ENCODE measurements at regions not wholly inside any gene's neighbourhood (a gene's known extent, or its start where the extent isn't known, plus 50 kb on each side); places are given as distances from the start of the nearest gene placed in this dataset.

GRCh38 chr10:71141528-71141927 is 70.8 kb upstream of the UNC5B start:
- no peaks in the 10 kb centered on the region for H3K36me3 ChIP-seq
- no peaks in the 10 kb centered on the region for H3K9me3 ChIP-seq
- H3K27me3 ChIP-seq, result no peaks in the 10 kb centered on the region
- TF ChIP-seq EP300 (IDR thresholded peaks at IDR 0.05), result no peak
- no peak for TF ChIP-seq POLR2A (IDR thresholded peaks at IDR 0.05; ENCODE audit: low read depth)
- no peak for TF ChIP-seq POLR2AphosphoS5 (IDR thresholded peaks at IDR 0.05)
- no peak for TF ChIP-seq CTCF (IDR thresholded peaks at IDR 0.05)
- intact Hi-C loops (cut with DNase I), result no loop called here
- no peak for DNase-seq (ENCODE audit: extremely low spot score)
- WGBS, result 100% methylated on average over 1 of the region's 4 CpGs
- no peak overlapping the region for H3K27ac ChIP-seq (replicated peaks in 1 of 4)
- H3K4me3 ChIP-seq, result no peak overlapping the region
- peaks cover 8 to 23% (median 14%) of the 10 kb centered on the region in 4 donors for H3K4me1 ChIP-seq

- Histone ChIP-seq H3K27me3 (no peaks in the 10 kb centered on the region), H3K27ac (replicated peaks in 1 of 4) (no peak overlapping the region), H3K36me3 (no peaks in the 10 kb centered on the region), H3K9me3 (no peaks in the 10 kb centered on the region), H3K4me1 (peaks cover 7 to 15% (median 10%) of the 10 kb centered on the region in 4 donors), H3K4me3 (no peak overlapping the region)
- no peak for DNase-seq (ENCODE audit: extremely low spot score)
- WGBS, result 89% methylated on average over 5 of the region's 5 CpGs
- no peak for TF ChIP-seq EP300 (IDR thresholded peaks at IDR 0.05)
- no peak for TF ChIP-seq POLR2AphosphoS5 (IDR thresholded peaks at IDR 0.05)
- TF ChIP-seq POLR2A (IDR thresholded peaks at IDR 0.05; ENCODE audit: low read depth), result no peak
- TF ChIP-seq CTCF (IDR thresholded peaks at IDR 0.05), result no peak
- intact Hi-C loops (cut with DNase I), result no loop called here
Observed at GRCh38 chr10:71143170-71143569, 69.2 kb upstream of the UNC5B start.

GRCh38 chr10:71143610-71144009 is 68.8 kb upstream of the UNC5B start:
- no peak for DNase-seq (ENCODE audit: extremely low spot score)
- no peak overlapping the region for H3K27ac ChIP-seq (replicated peaks in 1 of 4)
- H3K9me3 ChIP-seq, result no peaks in the 10 kb centered on the region
- no peaks in the 10 kb centered on the region for H3K36me3 ChIP-seq
- 91% methylated on average over 4 of the region's 4 CpGs for whole genome bisulfite sequencing
- TF ChIP-seq CTCF (IDR thresholded peaks at IDR 0.05) (no peak), POLR2AphosphoS5 (IDR thresholded peaks at IDR 0.05) (no peak), EP300 (IDR thresholded peaks at IDR 0.05) (no peak), POLR2A (IDR thresholded peaks at IDR 0.05; ENCODE audit: low read depth) (no peak)
- H3K27me3 ChIP-seq, result no peaks in the 10 kb centered on the region
- intact Hi-C loops (cut with DNase I), result no loop called here
- H3K4me1 ChIP-seq, result peaks cover 3 to 11% (median 8%) of the 10 kb centered on the region in 4 donors
- H3K4me3 ChIP-seq, result no peak overlapping the region

- intact Hi-C loops (cut with DNase I), result no loop called here
- Histone ChIP-seq H3K27me3 (no peaks in the 10 kb centered on the region), H3K27ac (replicated peaks in 1 of 4) (no peak overlapping the region), H3K4me1 (peaks cover 0 to 8% (median 6%) of the 10 kb centered on the region in 4 donors), H3K9me3 (no peaks in the 10 kb centered on the region), H3K4me3 (no peak overlapping the region), H3K36me3 (no peaks in the 10 kb centered on the region)
- TF ChIP-seq CTCF (IDR thresholded peaks at IDR 0.05) (no peak), POLR2AphosphoS5 (IDR thresholded peaks at IDR 0.05) (no peak), EP300 (IDR thresholded peaks at IDR 0.05) (no peak), POLR2A (IDR thresholded peaks at IDR 0.05; ENCODE audit: low read depth) (no peak)
- no peak for DNase-seq (ENCODE audit: extremely low spot score)
- WGBS, result 95% methylated on average over 4 of the region's 4 CpGs
Observed at GRCh38 chr10:71144824-71145223, 67.5 kb upstream of the UNC5B start.

GRCh38 chr10:71145352-71145945 is 66.9 kb upstream of the UNC5B start:
- TF ChIP-seq POLR2A (IDR thresholded peaks at IDR 0.05; ENCODE audit: low read depth) (no peak), CTCF (IDR thresholded peaks at IDR 0.05) (no peak), EP300 (IDR thresholded peaks at IDR 0.05) (no peak), POLR2AphosphoS5 (IDR thresholded peaks at IDR 0.05) (no peak)
- Histone ChIP-seq H3K4me1 (peaks cover 0 to 8% (median 6%) of the 10 kb centered on the region in 4 donors), H3K4me3 (no peak overlapping the region), H3K27ac (replicated peaks in 1 of 4) (no peak overlapping the region), H3K36me3 (no peaks in the 10 kb centered on the region), H3K9me3 (no peaks in the 10 kb centered on the region), H3K27me3 (no peaks in the 10 kb centered on the region)
- no peak for DNase-seq (ENCODE audit: extremely low spot score)
- 89% methylated on average over 2 of the region's 3 CpGs for WGBS
- intact Hi-C loops (cut with DNase I), result no loop called here
